ENCODE measurements at regions not wholly inside any gene's neighbourhood (a gene's known extent, or its start where the extent isn't known, plus 50 kb on each side); places are given as distances from the start of the nearest gene placed in this dataset.

GRCh38 chr4:17323554-17324385, 188.1 kb downstream of the QDPR start:
- TF ChIP-seq POLR2AphosphoS5 (IDR thresholded peaks at IDR 0.05) (no peak), CTCF (IDR thresholded peaks at IDR 0.05) (no peak), POLR2A (IDR thresholded peaks at IDR 0.05) (no peak), EP300 (IDR thresholded peaks at IDR 0.05) (no peak)

All from suprapubic skin (tissue), 4 donors.